ENCODE measurements at regions not wholly inside any gene's neighbourhood (a gene's known extent, or its start where the extent isn't known, plus 50 kb on each side); places are given as distances from the start of the nearest gene placed in this dataset.

DNA sequence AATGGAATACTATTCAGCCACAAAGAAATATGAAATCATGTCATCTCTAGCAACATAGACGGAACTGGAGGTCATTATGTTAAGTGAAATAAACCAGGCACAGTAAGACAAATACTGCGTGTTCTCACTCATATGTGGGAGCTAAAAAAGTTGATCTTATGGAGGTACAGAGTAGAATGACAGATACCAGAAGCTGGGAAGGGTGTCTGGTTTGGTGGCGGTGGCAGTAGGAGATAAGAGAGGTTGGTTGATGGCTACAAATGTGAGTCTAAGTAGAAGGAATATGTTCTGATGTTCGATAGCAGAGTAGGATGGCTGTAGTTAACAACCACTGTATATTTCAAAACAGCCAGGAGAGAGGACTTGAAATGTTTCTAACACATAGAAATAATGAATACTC, 121.6 kb downstream of the PLPPR4 start (continued):
- TF ChIP-seq EZH2 (IDR thresholded peaks at IDR 0.05; ENCODE audit: low read depth, low read length, severe bottlenecking) (no peak), CHD2 (IDR thresholded peaks at IDR 0.05; ENCODE audit: low read length) (no peak), BCL11A (IDR thresholded peaks at IDR 0.05; ENCODE audit: low read depth in 2 of 2, low read length in 2 of 2) (no peak), SIRT6 (IDR thresholded peaks at IDR 0.05; ENCODE audit: low read length) (no peak), PHF8 (conservative IDR thresholded peaks at IDR 0.05; ENCODE audit: low read depth, low read length) (no peak), BRCA1 (IDR thresholded peaks at IDR 0.05; ENCODE audit: low read depth, low read length) (no peak), HDAC6 (IDR thresholded peaks at IDR 0.05; ENCODE audit: low read depth, low read length) (no peak), CBX5 (IDR thresholded peaks at IDR 0.05; ENCODE audit: low read depth, low read length) (no peak), HDAC2 (IDR thresholded peaks at IDR 0.05; ENCODE audit: borderline replicate concordance in 1 of 2, low read depth in 2 of 2, low read length in 2 of 2) (no peak), JUN (IDR thresholded peaks at IDR 0.05; ENCODE audit: low read depth, low read length) (no peak), CEBPB (IDR thresholded peaks at IDR 0.05; ENCODE audit: low read depth, low read length) (no peak), CREB1 (IDR thresholded peaks at IDR 0.05) (no peak), JUND (IDR thresholded peaks at IDR 0.05; ENCODE audit: low read length) (no peak), SP1 (IDR thresholded peaks at IDR 0.05; ENCODE audit: low read depth, low read length) (no peak), CBX8 (IDR thresholded peaks at IDR 0.05; ENCODE audit: borderline replicate concordance, low read depth, low read length) (no peak)
- TF ChIP-seq, protein P1, sequence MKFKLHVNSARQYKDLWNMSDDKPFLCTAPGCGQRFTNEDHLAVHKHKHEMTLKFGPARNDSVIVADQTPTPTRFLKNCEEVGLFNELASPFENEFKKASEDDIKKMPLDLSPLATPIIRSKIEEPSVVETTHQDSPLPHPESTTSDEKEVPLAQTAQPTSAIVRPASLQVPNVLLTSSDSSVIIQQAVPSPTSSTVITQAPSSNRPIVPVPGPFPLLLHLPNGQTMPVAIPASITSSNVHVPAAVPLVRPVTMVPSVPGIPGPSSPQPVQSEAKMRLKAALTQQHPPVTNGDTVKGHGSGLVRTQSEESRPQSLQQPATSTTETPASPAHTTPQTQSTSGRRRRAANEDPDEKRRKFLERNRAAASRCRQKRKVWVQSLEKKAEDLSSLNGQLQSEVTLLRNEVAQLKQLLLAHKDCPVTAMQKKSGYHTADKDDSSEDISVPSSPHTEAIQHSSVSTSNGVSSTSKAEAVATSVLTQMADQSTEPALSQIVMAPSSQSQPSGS (IDR thresholded peaks at IDR 0.05; ENCODE audit: low read length) = no peak
- TF ChIP-seq, protein P2, sequence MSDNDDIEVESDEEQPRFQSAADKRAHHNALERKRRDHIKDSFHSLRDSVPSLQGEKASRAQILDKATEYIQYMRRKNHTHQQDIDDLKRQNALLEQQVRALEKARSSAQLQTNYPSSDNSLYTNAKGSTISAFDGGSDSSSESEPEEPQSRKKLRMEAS (IDR thresholded peaks at IDR 0.05) = no peak
- TF ChIP-seq, protein P3, sequence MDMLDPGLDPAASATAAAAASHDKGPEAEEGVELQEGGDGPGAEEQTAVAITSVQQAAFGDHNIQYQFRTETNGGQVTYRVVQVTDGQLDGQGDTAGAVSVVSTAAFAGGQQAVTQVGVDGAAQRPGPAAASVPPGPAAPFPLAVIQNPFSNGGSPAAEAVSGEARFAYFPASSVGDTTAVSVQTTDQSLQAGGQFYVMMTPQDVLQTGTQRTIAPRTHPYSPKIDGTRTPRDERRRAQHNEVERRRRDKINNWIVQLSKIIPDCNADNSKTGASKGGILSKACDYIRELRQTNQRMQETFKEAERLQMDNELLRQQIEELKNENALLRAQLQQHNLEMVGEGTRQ (IDR thresholded peaks at IDR 0.05; ENCODE audit: low read length) = no peak
